Aorta (tissue), 5 donors: ENCODE measurements at regions not wholly inside any gene's neighbourhood (a gene's known extent, or its start where the extent isn't known, plus 50 kb on each side); places are given as distances from the start of the nearest gene placed in this dataset.

Experiments
- ATAC-seq: fragments of 200-7000 bp; cut with Tn5 transposase; one replicate; pipeline ENCODE4 v1.9.1; 2022; ENCODE audit warnings: moderate library complexity; ENCODE audit not compliant: low FRiP score
- DNase-seq, 2 donors: peaks; one replicate each; pipeline ENCODE4 v3.0.0-alpha.2; 2020
- H3K27ac ChIP-seq, 2 donors: one replicate each; pipeline ENCODE4 v1.5.1; 2013; ENCODE audit warnings: low read length in 2 of 2, mild to moderate bottlenecking in 2 of 2, moderate library complexity in 2 of 2, control low read depth in 1 of 2, inconsistent platforms in 1 of 2, low read depth in 1 of 2
- H3K27me3 ChIP-seq, 2 donors: one replicate each; pipeline ENCODE4 v1.6.1; 2013; ENCODE audit warnings: control low read depth in 1 of 2, low read length in 1 of 2, mild to moderate bottlenecking in 1 of 2, moderate library complexity in 1 of 2; ENCODE audit not compliant: insufficient read depth in 2 of 2, control insufficient read depth in 1 of 2
- H3K36me3 ChIP-seq, 2 donors: one replicate each; pipeline ENCODE4 v1.6.1; 2013; ENCODE audit warnings: control low read depth in 1 of 2, low read length in 1 of 2, mild to moderate bottlenecking in 1 of 2; ENCODE audit not compliant: insufficient read depth in 2 of 2, control insufficient read depth in 1 of 2
- H3K4me1 ChIP-seq, 2 donors: one replicate each; pipeline ENCODE4 v1.6.1; 2013; ENCODE audit warnings: low read length in 2 of 2, control low read depth in 1 of 2, mild to moderate bottlenecking in 1 of 2, moderate library complexity in 1 of 2; ENCODE audit not compliant: insufficient read depth in 2 of 2, control insufficient read depth in 1 of 2
- H3K4me3 ChIP-seq, 2 donors: one replicate each; pipeline ENCODE4 v1.5.1; 2013; ENCODE audit warnings: low read length in 2 of 2, control low read depth in 1 of 2, mild to moderate bottlenecking in 1 of 2
- H3K9me3 ChIP-seq: one replicate; pipeline ENCODE4 v1.6.1; 2013; ENCODE audit warnings: mild to moderate bottlenecking, low read length; ENCODE audit not compliant: control insufficient read depth
- WGBS, 2 donors: extraction: QIAGEN DNeasy Blood & Tissue Kit; methylation state at CpG; one replicate each; pipeline ENCODE4 v1.1.7; 2013; 5-methylcytosine and 5-hydroxymethylcytosine counted together
- intact Hi-C, 2 donors: fragments of 100-400 bp; cut with DNase I; formaldehyde crosslinking; loops; one replicate each; pipeline versions ENCODE4 v1.14.2 to v1.15.0; 2022
- donor health status: healthy with polysubstance abuse.
- donor health status: Bipolar disorder and iron deficiency.
- donor health status: DM: no; HTN: no; CAD: no.
- donor health status: DM: no; HTN: no; CAD: no.
- donor health status: DM: yes; HTN: yes; CAD: no.

GRCh38 chr4:108397850-108398249, 222.5 kb upstream of the RPL34 start:
- no peaks in the 10 kb centered on the region for H3K4me1 ChIP-seq
- no peak overlapping the region for H3K4me3 ChIP-seq
- no peak for DNase-seq
- 72 to 77% methylated on average over 5 of the region's 5 CpGs for WGBS, 2 donors
- intact Hi-C loops = no loop called here
- H3K9me3 ChIP-seq = no peaks in the 10 kb centered on the region
- no peaks in the 10 kb centered on the region for H3K36me3 ChIP-seq
- no peak for ATAC-seq
- H3K27ac ChIP-seq = no peak overlapping the region
- no peaks in the 10 kb centered on the region for H3K27me3 ChIP-seq

- no peak for DNase-seq
- ATAC-seq = no peak
- no peaks in the 10 kb centered on the region for H3K36me3 ChIP-seq
- H3K4me1 ChIP-seq = no peaks in the 10 kb centered on the region
- H3K4me3 ChIP-seq = no peak overlapping the region
- intact Hi-C loops = no loop called here
- no peak overlapping the region for H3K27ac ChIP-seq
- H3K9me3 ChIP-seq = no peaks in the 10 kb centered on the region
- no peaks in the 10 kb centered on the region for H3K27me3 ChIP-seq
- 70 to 82% methylated on average over 2 of the region's 2 CpGs for WGBS, 2 donors
These were observed 223.4 kb upstream of the RPL34 start for GRCh38 chr4:108396900-108397497.

GRCh38 chr4:108395786-108396185, 224.6 kb upstream of the RPL34 start:
- no peak overlapping the region for H3K27ac ChIP-seq
- H3K4me1 ChIP-seq = no peaks in the 10 kb centered on the region
- no peak overlapping the region for H3K4me3 ChIP-seq
- H3K36me3 ChIP-seq = no peaks in the 10 kb centered on the region
- intact Hi-C loops = no loop called here
- H3K9me3 ChIP-seq = no peaks in the 10 kb centered on the region
- DNase-seq (no peak), ATAC-seq (no peak)
- H3K27me3 ChIP-seq = no peaks in the 10 kb centered on the region

- Histone ChIP-seq H3K27ac (no peak overlapping the region), H3K27me3 (no peaks in the 10 kb centered on the region), H3K4me3 (no peak overlapping the region), H3K9me3 (no peaks in the 10 kb centered on the region), H3K36me3 (no peaks in the 10 kb centered on the region), H3K4me1 (no peaks in the 10 kb centered on the region)
- ATAC-seq (no peak), DNase-seq (no peak)
- 77 to 78% methylated on average over 1 of the region's 1 CpG for WGBS, 2 donors
- intact Hi-C loops = no loop called here
These were observed 225.2 kb upstream of the LEF1 start for GRCh38 chr4:108393890-108394472.

GRCh38 chr4:108391701-108392455, 223.1 kb upstream of the LEF1 start:
- no peaks in the 10 kb centered on the region for H3K36me3 ChIP-seq
- no peak overlapping the region for H3K4me3 ChIP-seq
- no peak overlapping the region for H3K27ac ChIP-seq
- H3K9me3 ChIP-seq = no peaks in the 10 kb centered on the region
- intact Hi-C loops = no loop called here
- ATAC-seq = no peak
- 82 to 85% methylated on average over 3 of the region's 3 CpGs for WGBS, 2 donors
- H3K27me3 ChIP-seq = no peaks in the 10 kb centered on the region
- DNase-seq = no peak
- H3K4me1 ChIP-seq = no peaks in the 10 kb centered on the region

GRCh38 chr4:108385076-108385475, 216.3 kb upstream of the LEF1 start:
- Histone ChIP-seq H3K36me3 (no peaks in the 10 kb centered on the region), H3K27me3 (no peaks in the 10 kb centered on the region), H3K27ac (no peak overlapping the region), H3K4me1 (peaks cover 0 to 1% of the 10 kb centered on the region in 2 donors), H3K4me3 (no peak overlapping the region), H3K9me3 (no peaks in the 10 kb centered on the region)
- WGBS, 2 donors = 92 to 96% methylated on average over 2 of the region's 2 CpGs
- no peak for DNase-seq
- ATAC-seq = no peak
- intact Hi-C loops = no loop called here

GRCh38 chr4:108384544-108384943, 215.8 kb upstream of the LEF1 start:
- Histone ChIP-seq H3K36me3 (no peaks in the 10 kb centered on the region), H3K27me3 (peaks cover 0 to 2% of the 10 kb centered on the region in 2 donors), H3K27ac (no peak overlapping the region), H3K4me1 (peaks cover 0 to 1% of the 10 kb centered on the region in 2 donors), H3K9me3 (no peaks in the 10 kb centered on the region), H3K4me3 (no peak overlapping the region)
- ATAC-seq (no peak), DNase-seq (no peak)
- intact Hi-C loops = no loop called here
- 83% methylated on average over 1 of the region's 1 CpG for WGBS, 2 donors

GRCh38 chr4:108383157-108383556, 214.4 kb upstream of the LEF1 start:
- no peaks in the 10 kb centered on the region for H3K36me3 ChIP-seq
- no peak overlapping the region for H3K4me3 ChIP-seq
- no peak overlapping the region for H3K27ac ChIP-seq
- H3K9me3 ChIP-seq = no peaks in the 10 kb centered on the region
- H3K4me1 ChIP-seq = peaks cover 0 to 1% of the 10 kb centered on the region in 2 donors
- H3K27me3 ChIP-seq = peaks cover 0 to 6% of the 10 kb centered on the region in 2 donors
- intact Hi-C loops = no loop called here
- ATAC-seq (no peak), DNase-seq (no peak)
- 74 to 80% methylated on average over 4 of the region's 4 CpGs for WGBS, 2 donors

GRCh38 chr4:108382751-108383150, 214.0 kb upstream of the LEF1 start:
- 71 to 73% methylated on average over 3 of the region's 3 CpGs for WGBS, 2 donors
- intact Hi-C loops = no loop called here
- H3K4me3 ChIP-seq = no peak overlapping the region
- H3K27ac ChIP-seq = no peak overlapping the region
- H3K27me3 ChIP-seq = peaks cover 0 to 6% of the 10 kb centered on the region in 2 donors
- no peaks in the 10 kb centered on the region for H3K9me3 ChIP-seq
- DNase-seq = no peak
- H3K4me1 ChIP-seq = peaks cover 0 to 1% of the 10 kb centered on the region in 2 donors
- ATAC-seq = no peak
- H3K36me3 ChIP-seq = no peaks in the 10 kb centered on the region
